ENCODE measurements at regions not wholly inside any gene's neighbourhood (a gene's known extent, or its start where the extent isn't known, plus 50 kb on each side); places are given as distances from the start of the nearest gene placed in this dataset.

DNA sequence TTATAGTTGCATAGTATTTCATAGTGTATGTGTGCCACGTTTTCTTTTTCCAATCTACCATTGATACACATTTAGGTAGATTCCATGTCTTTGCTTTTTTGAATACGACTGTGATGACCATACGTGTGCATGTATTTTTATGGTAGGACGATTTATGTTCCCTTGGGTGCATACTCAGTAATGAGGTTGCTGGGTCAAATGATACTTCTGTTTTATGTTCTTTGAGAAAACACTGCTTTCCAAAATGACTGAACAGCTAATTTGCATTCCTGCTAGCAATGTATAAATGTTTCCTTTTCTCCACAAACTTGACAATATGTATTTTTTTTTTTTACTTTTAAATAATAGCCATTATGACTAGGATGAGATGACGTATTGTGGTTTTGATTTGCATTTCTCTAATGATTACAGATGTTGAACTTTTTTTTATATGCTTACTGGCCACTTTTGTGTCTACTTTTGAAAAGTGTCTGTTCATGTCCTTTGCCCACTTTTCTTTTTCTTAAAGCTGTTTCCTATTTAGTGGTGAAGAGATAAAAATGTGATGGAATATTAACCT, 969.5 kb upstream of the NDST4 start:
- TF ChIP-seq EGR1 (IDR thresholded peaks at IDR 0.05): no peak
- TF ChIP-seq, protein P1, sequence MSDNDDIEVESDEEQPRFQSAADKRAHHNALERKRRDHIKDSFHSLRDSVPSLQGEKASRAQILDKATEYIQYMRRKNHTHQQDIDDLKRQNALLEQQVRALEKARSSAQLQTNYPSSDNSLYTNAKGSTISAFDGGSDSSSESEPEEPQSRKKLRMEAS (IDR thresholded peaks at IDR 0.05): no peak
- no peak for TF ChIP-seq TAF1 (IDR thresholded peaks at IDR 0.05; ENCODE audit: low read depth)
- no peak for TF ChIP-seq EP300 (IDR thresholded peaks at IDR 0.05; ENCODE audit: borderline replicate concordance)
- TF ChIP-seq TCF12 (IDR thresholded peaks at IDR 0.05; ENCODE audit: low read depth): no peak
- no peak for TF ChIP-seq YY1 (IDR thresholded peaks at IDR 0.05; ENCODE audit: low read depth)
- no peak for TF ChIP-seq FOXM1 (IDR thresholded peaks at IDR 0.05; ENCODE audit: borderline replicate concordance, low read depth)
- no peak for TF ChIP-seq CEBPB (IDR thresholded peaks at IDR 0.05)
